GM12891 (cell line): ENCODE measurements at regions not wholly inside any gene's neighbourhood (a gene's known extent, or its start where the extent isn't known, plus 50 kb on each side); places are given as distances from the start of the nearest gene placed in this dataset.

ENCODE experiments used
- POLR2A ChIP-seq: IDR thresholded peaks from 2 replicates; pipeline ENCODE4 v1.6.1; 2011; ENCODE audit warnings: low read depth, low read length, control low read depth
- POLR2AphosphoS5 ChIP-seq: IDR thresholded peaks from 2 replicates; pipeline ENCODE4 v1.6.1; 2011; ENCODE audit warnings: low read depth, low read length, control low read depth
- SPI1 ChIP-seq: IDR thresholded peaks from 2 replicates; pipeline ENCODE4 v1.6.1; 2011; ENCODE audit warnings: low read depth, low read length, control low read depth
- TAF1 ChIP-seq: IDR thresholded peaks from 2 replicates; pipeline ENCODE4 v1.6.1; 2011; ENCODE audit warnings: low read depth, low read length, control low read depth

- no peak for TF ChIP-seq SPI1
- TF ChIP-seq TAF1, result no peak
- TF ChIP-seq POLR2AphosphoS5, result no peak
- no peak for TF ChIP-seq POLR2A
Measured at GRCh38 chr5:125399885-125400284, 653.4 kb upstream of the ZNF608 start.
